Endothelial cell of umbilical vein (primary cell): ENCODE measurements at regions not wholly inside any gene's neighbourhood (a gene's known extent, or its start where the extent isn't known, plus 50 kb on each side); places are given as distances from the start of the nearest gene placed in this dataset.

Source experiments
- BruUV-seq: library from RNA; stranded (reverse); fragments of 400-500 nt; replicated peaks from 2 replicates; lab custom pipeline; 2021; lab: Mats Ljungman, UMichigan
- CTCF ChIA-PET: fragments of 300-600, 350-600 bp; sonication (Branson Sonifier 250); formaldehyde crosslinking; loops from one replicate; lab custom pipeline; 2021; ENCODE audit warnings: antibody characterized with exemption, inconsistent platforms; lab: Charles Lee
- POLR2A ChIA-PET: fragments of 300-600, 350-600 bp; sonication (Branson Sonifier 250); formaldehyde crosslinking; loops from one replicate; lab custom pipeline; 2021; ENCODE audit warnings: antibody characterized with exemption, inconsistent platforms; lab: Charles Lee
- DNase-seq: peaks from one replicate; pipeline ENCODE4 v3.0.0-alpha.2; 2011; ENCODE audit warnings: low read depth, low spot score
- FAIRE-seq: peaks from 2 replicates; lab custom pipeline; 2011; peaks lifted over from hg19 to GRCh38; lab: Jason Lieb, UNC
- H2AFZ ChIP-seq: 2 replicates; pipeline ENCODE4 v1.6.0; 2012; ENCODE audit warnings: low read depth, low read length, control low read depth, inconsistent platforms
- H3K27ac ChIP-seq: 2 replicates; pipeline ENCODE4 v1.5.1; 2011; ENCODE audit warnings: low read depth, mild to moderate bottlenecking, control low read depth, low read length, moderate library complexity; ENCODE audit not compliant: insufficient read depth
- H3K27me3 ChIP-seq, 2 experiments: 2 replicates each; pipeline versions ENCODE4 v1.6.0 to v1.6.1; 2011; ENCODE audit warnings: low read length in 2 of 2, mixed read lengths in 1 of 2; ENCODE audit not compliant: control insufficient read depth in 2 of 2, insufficient read depth in 2 of 2
- H3K36me3 ChIP-seq, 2 experiments: 2 replicates in 1 of 2; 3 replicates in 1 of 2; pipeline ENCODE4 v1.5.1; 2011; ENCODE audit warnings: low read length in 2 of 2, mild to moderate bottlenecking in 1 of 2, moderate library complexity in 1 of 2; ENCODE audit not compliant: control insufficient read depth in 2 of 2, insufficient read depth in 2 of 2; ENCODE audit errors: extremely low read depth in 1 of 2
- H3K4me1 ChIP-seq: 3 replicates; pipeline ENCODE4 v1.5.1; 2011; ENCODE audit warnings: mild to moderate bottlenecking, low read length; ENCODE audit not compliant: control insufficient read depth, insufficient read depth; ENCODE audit errors: extremely low read depth
- H3K4me2 ChIP-seq: 2 replicates; pipeline ENCODE4 v1.6.1; 2011; ENCODE audit warnings: low read length, control low read depth, mixed read lengths; ENCODE audit not compliant: insufficient read depth
- H3K4me3 ChIP-seq, 3 experiments: fragments of 200-600 bp in 1 of 3; sonication (generic), shearing (Covaris generic) in 1 of 3; replicated peaks in 1 of 3; 2 replicates each; pipeline ENCODE4 v1.5.1; 2011 to 2016; ENCODE audit warnings: control low read depth in 3 of 3, low read length in 3 of 3, mild to moderate bottlenecking in 2 of 3, inconsistent platforms in 1 of 3, low read depth in 1 of 3, moderate library complexity in 1 of 3; ENCODE audit not compliant: insufficient read depth in 1 of 3
- H3K79me2 ChIP-seq: 2 replicates; pipeline ENCODE4 v1.6.0; 2012; ENCODE audit warnings: low read length, inconsistent platforms; ENCODE audit not compliant: control insufficient read depth, insufficient read depth
- H3K9ac ChIP-seq: replicated peaks from 2 replicates; pipeline ENCODE3; 2011; ENCODE audit warnings: low read length, control low read depth; ENCODE audit not compliant: insufficient read depth; ENCODE audit errors: extremely low read depth
- H3K9me1 ChIP-seq: replicated peaks from 3 replicates; pipeline ENCODE4 v1.6.0; 2011; ENCODE audit warnings: mild to moderate bottlenecking, low read length; ENCODE audit not compliant: control insufficient read depth, insufficient read depth; ENCODE audit errors: extremely low read depth
- H3K9me3 ChIP-seq: replicated peaks from 2 replicates; pipeline ENCODE4 v1.5.1; 2012; ENCODE audit warnings: low read length, inconsistent platforms; ENCODE audit not compliant: control insufficient read depth, insufficient read depth
- H4K20me1 ChIP-seq: replicated peaks from 2 replicates; pipeline ENCODE3; 2011; ENCODE audit warnings: mild to moderate bottlenecking, low read length; ENCODE audit not compliant: control insufficient read depth, insufficient read depth; ENCODE audit errors: extremely low read depth
- CTCF ChIP-seq, 2 donors: IDR thresholded peaks; 1 replicate in 1 of 2; 2 replicates in 1 of 2; pipeline ENCODE4 v1.5.1; 2011; ENCODE audit warnings: low read length in 2 of 2, mild to moderate bottlenecking in 2 of 2, moderate library complexity in 2 of 2, control low read depth in 1 of 2, inconsistent platforms in 1 of 2, low read depth in 1 of 2; ENCODE audit not compliant: insufficient read depth in 1 of 2; ENCODE audit errors: extremely low read depth in 1 of 2
- EZH2 ChIP-seq: IDR thresholded peaks from 2 replicates; pipeline ENCODE4 v1.6.1; 2012; ENCODE audit warnings: borderline replicate concordance, low read depth, mild to moderate bottlenecking, moderate library complexity, low read length, inconsistent platforms; ENCODE audit not compliant: severe bottlenecking
- FOS ChIP-seq: IDR thresholded peaks from 2 replicates; pipeline ENCODE4 v1.6.1; 2011; ENCODE audit warnings: mild to moderate bottlenecking, low read length, moderate library complexity, borderline replicate concordance; ENCODE audit not compliant: insufficient read depth
- GATA2 ChIP-seq: IDR thresholded peaks from 2 replicates; pipeline ENCODE4 v1.7.0; 2011; ENCODE audit warnings: low read depth, mild to moderate bottlenecking, moderate library complexity, mixed read lengths, low read length; ENCODE audit not compliant: insufficient read length, insufficient read depth
- JUN ChIP-seq: IDR thresholded peaks from 2 replicates; pipeline ENCODE4 v1.6.1; 2011; ENCODE audit warnings: borderline replicate concordance, low read depth; ENCODE audit not compliant: insufficient read length, insufficient read depth
- MAX ChIP-seq: IDR thresholded peaks from 2 replicates; pipeline ENCODE4 v1.6.1; 2011; ENCODE audit not compliant: insufficient read depth, insufficient read length
- MYC ChIP-seq: IDR thresholded peaks from one replicate; pipeline ENCODE4 v1.6.1; 2011; ENCODE audit warnings: mild to moderate bottlenecking, low read depth, low read length
- POLR2A ChIP-seq: IDR thresholded peaks from 2 replicates; pipeline ENCODE4 v1.6.1; 2012; ENCODE audit warnings: low read depth, mild to moderate bottlenecking, control low read depth, low read length
- POLR2AphosphoS5 ChIP-seq: IDR thresholded peaks from 2 replicates; pipeline ENCODE4 v1.6.1; 2012; ENCODE audit warnings: low read depth, mild to moderate bottlenecking, control low read depth, low read length, moderate library complexity; ENCODE audit not compliant: insufficient read depth
- dilution Hi-C: fragments of 300-500 bp; cut with MboI; formaldehyde crosslinking; loops from one replicate; pipeline ENCODE4 v1.15.0; 2019; ENCODE audit warnings: low sequenced_read_pairs; ENCODE audit not compliant: extremely low pct_ligation_motif_present
- intact Hi-C: fragments of 100-400 bp; cut with micrococcal nuclease; formaldehyde crosslinking; loops from one replicate; pipeline ENCODE4 v1.10.0; 2022

GRCh38 chr1:57966751-57967406 is 543.0 kb upstream of the DAB1 start:
- BruUV-seq = no TSS peak
- H3K9me3 ChIP-seq = peaks cover 2% of the 10 kb centered on the region
- H3K36me3 ChIP-seq = no peaks in the 10 kb centered on the region
- no peaks in the 10 kb centered on the region for H3K27me3 ChIP-seq
- H4K20me1 ChIP-seq = no peaks in the 10 kb centered on the region
- H3K27ac ChIP-seq = no peak overlapping the region
- no peak for TF ChIP-seq MYC
- intact Hi-C loops = no loop called here
- dilution Hi-C loops = no loop called here
- no peaks in the 10 kb centered on the region for H3K79me2 ChIP-seq
- H2AFZ ChIP-seq = no peak overlapping the region
- FAIRE-seq = no peak
- H3K4me2 ChIP-seq = no peak overlapping the region
- no peak overlapping the region for H3K4me3 ChIP-seq
- CTCF ChIA-PET = interaction anchor here (0.7 kb wide), 1 partner anchor 10 kb away, joined by 3 read pairs; no protein-coding TSS in a partner anchor
- no peak for DNase-seq
- POLR2A ChIA-PET = no interaction called here
- H3K9me1 ChIP-seq = no peaks in the 10 kb centered on the region
- H3K4me1 ChIP-seq = no peaks in the 10 kb centered on the region
- no peak overlapping the region for H3K9ac ChIP-seq

GRCh38 chr1:57966340-57966739 is 542.5 kb upstream of the DAB1 start:
- no peak for TF ChIP-seq FOS
- no peak for TF ChIP-seq MAX
- no peak for TF ChIP-seq POLR2AphosphoS5
- no peak for TF ChIP-seq JUN
- TF ChIP-seq GATA2 = no peak
- TF ChIP-seq MYC = no peak
- no peak for TF ChIP-seq EZH2
- TF ChIP-seq POLR2A = no peak
- no peak for TF ChIP-seq CTCF (IDR thresholded peaks at IDR 0.05; ENCODE audit: extremely low read depth in 1 of 2, insufficient read depth in 1 of 2, low read depth in 1 of 2, low read length in 2 of 2)
- no TSS peak for BruUV-seq
- Histone ChIP-seq H3K36me3 (no peaks in the 10 kb centered on the region), H3K4me2 (no peak overlapping the region), H3K27me3 (no peaks in the 10 kb centered on the region), H2AFZ (no peak overlapping the region), H3K79me2 (no peaks in the 10 kb centered on the region), H3K9me3 (peaks cover 2% of the 10 kb centered on the region), H3K4me3 (no peak overlapping the region), H3K9ac (no peak overlapping the region), H3K27ac (no peak overlapping the region), H3K4me1 (no peaks in the 10 kb centered on the region), H3K9me1 (no peaks in the 10 kb centered on the region), H4K20me1 (no peaks in the 10 kb centered on the region)
- FAIRE-seq (no peak), DNase-seq (no peak)
- intact Hi-C loops (no loop called here), dilution Hi-C loops (no loop called here)
- CTCF ChIA-PET = interaction anchor here (0.7 kb wide), 1 partner anchor 9 kb away, joined by 3 read pairs; no protein-coding TSS in a partner anchor
- POLR2A ChIA-PET = no interaction called here
